ENCODE measurements at regions not wholly inside any gene's neighbourhood (a gene's known extent, or its start where the extent isn't known, plus 50 kb on each side); places are given as distances from the start of the nearest gene placed in this dataset.

DNA sequence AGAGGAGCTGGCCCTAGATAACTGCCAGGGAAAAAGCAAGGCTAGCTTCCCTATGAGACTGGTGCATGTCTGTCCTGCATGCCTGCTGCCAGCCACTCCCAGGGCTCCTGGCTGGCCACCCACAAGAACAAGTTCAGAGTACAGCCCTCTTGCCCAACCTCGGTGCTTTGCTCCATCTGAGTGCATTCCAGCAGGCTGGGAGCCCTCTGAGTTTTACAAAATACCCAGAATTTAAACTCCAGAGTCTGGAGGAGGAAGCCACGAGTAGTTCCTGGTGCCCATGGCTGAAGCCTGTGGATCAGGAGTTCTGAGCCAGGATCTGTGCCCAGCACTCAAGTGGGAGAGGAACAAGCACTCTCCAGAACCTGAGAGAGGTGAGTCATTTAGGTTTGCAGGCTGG, 111.6 kb downstream of the MAGEE2 start:
- no peak overlapping the region for H3K4me2 ChIP-seq (ENCODE audit: control insufficient read depth, insufficient read depth)
- FAIRE-seq (no peak), ATAC-seq (no peak), DNase-seq (ENCODE audit: low read depth, low spot score) (no peak)
- no TSS peak for BruUV-seq (replicated peaks)
- ChIA-PET RAD21 (ENCODE audit: unreplicated experiment) (no interaction called here), CTCF (no interaction called here), SMC1A (ENCODE audit: uncharacterized antibody, unreplicated experiment) (no interaction called here), POLR2A (no interaction called here)
- in situ Hi-C loops (cut with MboI) = no loop called here
- no peak overlapping the region for H2AFZ ChIP-seq (ENCODE audit: control insufficient read depth, low read depth, low read length)
- no peaks in the 10 kb centered on the region for H4K20me1 ChIP-seq (ENCODE audit: control insufficient read depth, insufficient read depth)
- no peaks in the 10 kb centered on the region for H3K36me3 ChIP-seq (ENCODE audit: control insufficient read depth in 2 of 2, insufficient read depth in 2 of 2, low read length in 1 of 2)
- H3K79me2 ChIP-seq (ENCODE audit: control insufficient read depth, insufficient read depth, low read length) = no peaks in the 10 kb centered on the region
- no peaks in the 10 kb centered on the region for H3K9me3 ChIP-seq (replicated peaks; ENCODE audit: control insufficient read depth, insufficient read depth, low read length)
- no peak overlapping the region for H3K27ac ChIP-seq (ENCODE audit: control insufficient read depth, insufficient read depth)
- no peaks in the 10 kb centered on the region for H3K27me3 ChIP-seq (replicated peaks in 1 of 2; ENCODE audit: control insufficient read depth in 2 of 2, insufficient read depth in 2 of 2, low read length in 1 of 2)
- WGBS (ENCODE audit: insufficient coverage, insufficient replicate concordance, low lambda C conversion rate, missing lambda C conversion rate) = 0% methylated on average over 2 of the region's 2 CpGs
- H3K9ac ChIP-seq (ENCODE audit: control insufficient read depth, insufficient read depth, low read length) = no peak overlapping the region
- intact Hi-C loops (cut with micrococcal nuclease; ENCODE audit: unreplicated experiment) = no loop called here
- no peaks in the 10 kb centered on the region for H3K4me1 ChIP-seq (ENCODE audit: control insufficient read depth, insufficient read depth, low read length)
- no peak overlapping the region for H3K4me3 ChIP-seq
- TF ChIP-seq HDAC2 (IDR thresholded peaks at IDR 0.05) (no peak), TBL1XR1 (IDR thresholded peaks at IDR 0.05; ENCODE audit: low read depth, low read length) (no peak), EED (IDR thresholded peaks at IDR 0.05; ENCODE audit: low read depth) (no peak), DPF2 (IDR thresholded peaks at IDR 0.05) (no peak), EZH2 (IDR thresholded peaks at IDR 0.05; ENCODE audit: borderline replicate concordance, control insufficient read depth, low read depth, low read length) (no peak), MYC (IDR thresholded peaks at IDR 0.05; ENCODE audit: insufficient read depth, insufficient read length, insufficient replicate concordance, low read length, severe bottlenecking) (no peak), EGR1 (IDR thresholded peaks at IDR 0.05; ENCODE audit: borderline replicate concordance in 1 of 2, low read depth in 2 of 2, low read length in 2 of 2) (no peak), STAT1 (conservative IDR thresholded peaks at IDR 0.05) (no peak), NFYA (IDR thresholded peaks at IDR 0.05; ENCODE audit: borderline replicate concordance, low read depth, low read length) (no peak), SPI1 (IDR thresholded peaks at IDR 0.05; ENCODE audit: borderline replicate concordance, insufficient read depth, low read depth, low read length) (no peak), RCOR1 (conservative IDR thresholded peaks at IDR 0.05; ENCODE audit: low read depth, low read length) (no peak), WRNIP1 (IDR thresholded peaks at IDR 0.05; ENCODE audit: borderline replicate concordance, low read depth, low read length) (no peak)
- TF ChIP-seq, protein P1, sequence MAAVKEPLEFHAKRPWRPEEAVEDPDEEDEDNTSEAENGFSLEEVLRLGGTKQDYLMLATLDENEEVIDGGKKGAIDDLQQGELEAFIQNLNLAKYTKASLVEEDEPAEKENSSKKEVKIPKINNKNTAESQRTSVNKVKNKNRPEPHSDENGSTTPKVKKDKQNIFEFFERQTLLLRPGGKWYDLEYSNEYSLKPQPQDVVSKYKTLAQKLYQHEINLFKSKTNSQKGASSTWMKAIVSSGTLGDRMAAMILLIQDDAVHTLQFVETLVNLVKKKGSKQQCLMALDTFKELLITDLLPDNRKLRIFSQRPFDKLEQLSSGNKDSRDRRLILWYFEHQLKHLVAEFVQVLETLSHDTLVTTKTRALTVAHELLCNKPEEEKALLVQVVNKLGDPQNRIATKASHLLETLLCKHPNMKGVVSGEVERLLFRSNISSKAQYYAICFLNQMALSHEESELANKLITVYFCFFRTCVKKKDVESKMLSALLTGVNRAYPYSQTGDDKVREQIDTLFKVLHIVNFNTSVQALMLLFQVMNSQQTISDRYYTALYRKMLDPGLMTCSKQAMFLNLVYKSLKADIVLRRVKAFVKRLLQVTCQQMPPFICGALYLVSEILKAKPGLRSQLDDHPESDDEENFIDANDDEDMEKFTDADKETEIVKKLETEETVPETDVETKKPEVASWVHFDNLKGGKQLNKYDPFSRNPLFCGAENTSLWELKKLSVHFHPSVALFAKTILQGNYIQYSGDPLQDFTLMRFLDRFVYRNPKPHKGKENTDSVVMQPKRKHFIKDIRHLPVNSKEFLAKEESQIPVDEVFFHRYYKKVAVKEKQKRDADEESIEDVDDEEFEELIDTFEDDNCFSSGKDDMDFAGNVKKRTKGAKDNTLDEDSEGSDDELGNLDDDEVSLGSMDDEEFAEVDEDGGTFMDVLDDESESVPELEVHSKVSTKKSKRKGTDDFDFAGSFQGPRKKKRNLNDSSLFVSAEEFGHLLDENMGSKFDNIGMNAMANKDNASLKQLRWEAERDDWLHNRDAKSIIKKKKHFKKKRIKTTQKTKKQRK (IDR thresholded peaks at IDR 0.05; ENCODE audit: low read depth, low read length) = no peak
- TF ChIP-seq, protein P2, sequence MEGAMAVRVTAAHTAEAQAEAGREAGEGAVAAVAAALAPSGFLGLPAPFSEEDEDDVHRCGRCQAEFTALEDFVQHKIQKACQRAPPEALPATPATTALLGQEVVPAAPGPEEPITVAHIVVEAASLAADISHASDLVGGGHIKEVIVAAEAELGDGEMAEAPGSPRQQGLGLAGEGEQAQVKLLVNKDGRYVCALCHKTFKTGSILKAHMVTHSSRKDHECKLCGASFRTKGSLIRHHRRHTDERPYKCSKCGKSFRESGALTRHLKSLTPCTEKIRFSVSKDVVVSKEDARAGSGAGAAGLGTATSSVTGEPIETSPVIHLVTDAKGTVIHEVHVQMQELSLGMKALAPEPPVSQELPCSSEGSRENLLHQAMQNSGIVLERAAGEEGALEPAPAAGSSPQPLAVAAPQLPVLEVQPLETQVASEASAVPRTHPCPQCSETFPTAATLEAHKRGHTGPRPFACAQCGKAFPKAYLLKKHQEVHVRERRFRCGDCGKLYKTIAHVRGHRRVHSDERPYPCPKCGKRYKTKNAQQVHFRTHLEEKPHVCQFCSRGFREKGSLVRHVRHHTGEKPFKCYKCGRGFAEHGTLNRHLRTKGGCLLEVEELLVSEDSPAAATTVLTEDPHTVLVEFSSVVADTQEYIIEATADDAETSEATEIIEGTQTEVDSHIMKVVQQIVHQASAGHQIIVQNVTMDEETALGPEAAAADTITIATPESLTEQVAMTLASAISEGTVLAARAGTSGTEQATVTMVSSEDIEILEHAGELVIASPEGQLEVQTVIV (IDR thresholded peaks at IDR 0.05; ENCODE audit: borderline replicate concordance, partially characterized antibody) = no peak
- TF ChIP-seq, protein P3, sequence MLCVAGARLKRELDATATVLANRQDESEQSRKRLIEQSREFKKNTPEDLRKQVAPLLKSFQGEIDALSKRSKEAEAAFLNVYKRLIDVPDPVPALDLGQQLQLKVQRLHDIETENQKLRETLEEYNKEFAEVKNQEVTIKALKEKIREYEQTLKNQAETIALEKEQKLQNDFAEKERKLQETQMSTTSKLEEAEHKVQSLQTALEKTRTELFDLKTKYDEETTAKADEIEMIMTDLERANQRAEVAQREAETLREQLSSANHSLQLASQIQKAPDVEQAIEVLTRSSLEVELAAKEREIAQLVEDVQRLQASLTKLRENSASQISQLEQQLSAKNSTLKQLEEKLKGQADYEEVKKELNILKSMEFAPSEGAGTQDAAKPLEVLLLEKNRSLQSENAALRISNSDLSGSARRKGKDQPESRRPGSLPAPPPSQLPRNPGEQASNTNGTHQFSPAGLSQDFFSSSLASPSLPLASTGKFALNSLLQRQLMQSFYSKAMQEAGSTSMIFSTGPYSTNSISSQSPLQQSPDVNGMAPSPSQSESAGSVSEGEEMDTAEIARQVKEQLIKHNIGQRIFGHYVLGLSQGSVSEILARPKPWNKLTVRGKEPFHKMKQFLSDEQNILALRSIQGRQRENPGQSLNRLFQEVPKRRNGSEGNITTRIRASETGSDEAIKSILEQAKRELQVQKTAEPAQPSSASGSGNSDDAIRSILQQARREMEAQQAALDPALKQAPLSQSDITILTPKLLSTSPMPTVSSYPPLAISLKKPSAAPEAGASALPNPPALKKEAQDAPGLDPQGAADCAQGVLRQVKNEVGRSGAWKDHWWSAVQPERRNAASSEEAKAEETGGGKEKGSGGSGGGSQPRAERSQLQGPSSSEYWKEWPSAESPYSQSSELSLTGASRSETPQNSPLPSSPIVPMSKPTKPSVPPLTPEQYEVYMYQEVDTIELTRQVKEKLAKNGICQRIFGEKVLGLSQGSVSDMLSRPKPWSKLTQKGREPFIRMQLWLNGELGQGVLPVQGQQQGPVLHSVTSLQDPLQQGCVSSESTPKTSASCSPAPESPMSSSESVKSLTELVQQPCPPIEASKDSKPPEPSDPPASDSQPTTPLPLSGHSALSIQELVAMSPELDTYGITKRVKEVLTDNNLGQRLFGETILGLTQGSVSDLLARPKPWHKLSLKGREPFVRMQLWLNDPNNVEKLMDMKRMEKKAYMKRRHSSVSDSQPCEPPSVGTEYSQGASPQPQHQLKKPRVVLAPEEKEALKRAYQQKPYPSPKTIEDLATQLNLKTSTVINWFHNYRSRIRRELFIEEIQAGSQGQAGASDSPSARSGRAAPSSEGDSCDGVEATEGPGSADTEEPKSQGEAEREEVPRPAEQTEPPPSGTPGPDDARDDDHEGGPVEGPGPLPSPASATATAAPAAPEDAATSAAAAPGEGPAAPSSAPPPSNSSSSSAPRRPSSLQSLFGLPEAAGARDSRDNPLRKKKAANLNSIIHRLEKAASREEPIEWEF (IDR thresholded peaks at IDR 0.05; ENCODE audit: insufficient replicate concordance, low read depth, low read length) = no peak

Measured in GM12878 (cell line).